GM18907 (cell line): ENCODE measurements at regions not wholly inside any gene's neighbourhood (a gene's known extent, or its start where the extent isn't known, plus 50 kb on each side); places are given as distances from the start of the nearest gene placed in this dataset.
"Not testable (repeated sequence)": the region's sequence is repeated elsewhere in the genome, so short reads cannot be mapped to it uniquely, and the experiment has no call there.

ENCODE experiments used
- ATAC-seq: cut with Tn5 transposase; IDR thresholded peaks from one replicate; pipeline ENCODE4 v1.9.1; 2021; ENCODE audit warnings: mild to moderate bottlenecking, moderate library complexity; ENCODE audit not compliant: unreplicated experiment

DNA sequence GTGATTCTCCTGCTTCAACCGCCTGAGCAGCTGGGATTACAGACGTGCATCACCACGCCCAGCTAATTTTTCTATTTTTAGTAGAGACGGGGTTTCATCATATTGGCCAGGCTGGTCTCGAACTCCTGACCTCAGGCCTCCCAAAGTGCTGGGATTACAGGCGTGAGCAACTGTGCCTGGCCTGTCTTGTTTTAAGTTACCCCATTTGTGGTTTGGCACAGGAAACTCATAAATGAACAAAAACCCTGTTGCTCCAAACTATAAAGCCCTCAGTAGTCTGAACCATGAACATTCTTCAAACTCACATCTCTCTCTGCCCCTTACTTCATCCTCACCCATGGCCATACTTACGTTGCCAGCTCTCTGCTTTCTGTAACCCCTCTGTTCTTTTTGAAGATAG is 61.7 kb downstream of the RHOU start:
- ATAC-seq: not testable (repeated sequence)

DNA sequence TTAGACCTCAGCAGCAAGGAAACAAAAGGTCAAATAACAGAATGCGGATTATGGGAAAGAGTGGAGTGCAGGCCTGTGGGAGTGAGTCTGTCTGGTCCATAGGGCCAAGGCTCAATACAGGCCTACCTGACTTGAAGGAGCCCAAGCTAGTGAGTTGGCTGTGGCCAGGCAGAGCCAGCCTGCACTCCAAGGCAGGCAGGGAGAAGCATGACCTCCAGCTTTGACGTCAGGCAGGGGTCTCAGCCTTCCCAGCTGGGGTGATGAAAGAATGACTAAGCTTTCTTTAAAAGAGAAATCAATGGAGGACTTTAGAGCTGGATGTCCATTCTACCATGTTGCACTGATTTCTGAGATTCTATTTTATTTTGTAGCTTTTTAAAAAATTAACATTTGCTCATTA is 62.8 kb downstream of the RHOU start:
- no peak for ATAC-seq

DNA sequence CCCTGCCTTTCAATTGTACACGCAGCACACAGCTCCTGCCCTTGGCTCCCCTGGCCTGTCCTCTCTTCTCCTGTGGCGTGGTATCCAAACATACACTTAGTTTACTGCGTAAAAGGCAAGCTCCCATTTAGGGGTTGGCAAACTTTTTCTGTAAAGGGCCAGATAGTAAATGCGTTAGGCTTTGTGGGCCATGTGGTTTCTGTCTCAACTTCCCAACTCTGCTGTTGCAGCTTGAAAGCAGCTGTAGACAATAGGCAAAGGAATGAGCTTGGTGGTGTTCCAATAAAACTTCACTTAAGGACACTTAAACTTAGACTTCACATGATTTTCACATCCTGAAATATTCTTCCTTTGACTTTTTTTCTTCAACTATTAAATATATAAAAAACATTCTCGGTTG is 63.3 kb downstream of the RHOU start:
- no peak for ATAC-seq

DNA sequence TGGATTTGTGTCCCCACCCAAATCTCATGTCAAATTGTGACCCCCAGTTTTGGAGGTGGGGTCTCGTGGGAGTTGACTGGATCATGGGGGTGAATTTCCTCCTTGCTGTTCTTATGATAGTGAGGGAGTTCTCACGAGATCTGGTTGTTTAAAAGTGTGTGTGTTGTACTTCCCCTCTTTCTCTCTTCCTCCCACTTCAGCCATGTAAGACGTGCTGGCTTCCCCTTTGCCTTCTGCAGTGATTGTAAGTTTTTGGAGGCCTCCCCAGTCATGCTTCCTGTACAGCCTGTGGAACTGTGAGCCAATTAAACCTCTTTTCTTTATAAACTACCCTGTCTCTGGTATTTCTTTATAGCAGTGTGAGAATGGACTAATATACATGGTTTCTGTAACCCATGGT is 64.6 kb downstream of the RHOU start:
- no peak for ATAC-seq

DNA sequence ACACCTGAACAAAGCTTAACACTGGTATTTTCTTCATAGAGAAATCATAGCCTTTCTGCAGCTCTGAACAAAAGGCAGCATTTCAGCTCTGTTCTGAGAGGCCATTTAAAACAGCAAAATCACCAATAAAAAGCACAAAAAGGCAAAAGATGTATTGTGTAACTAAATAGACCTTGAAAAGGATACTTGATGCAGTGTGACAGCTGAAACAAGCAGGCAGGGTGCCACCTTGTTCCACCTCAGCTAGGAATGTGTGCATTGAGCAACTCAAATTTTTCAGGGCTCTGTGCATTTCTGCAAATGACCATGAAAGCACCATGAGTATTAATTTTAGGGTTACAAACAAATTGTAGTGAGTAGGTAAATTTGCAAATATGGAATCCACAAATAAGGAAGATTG is 65.8 kb downstream of the RHOU start:
- no peak for ATAC-seq

DNA sequence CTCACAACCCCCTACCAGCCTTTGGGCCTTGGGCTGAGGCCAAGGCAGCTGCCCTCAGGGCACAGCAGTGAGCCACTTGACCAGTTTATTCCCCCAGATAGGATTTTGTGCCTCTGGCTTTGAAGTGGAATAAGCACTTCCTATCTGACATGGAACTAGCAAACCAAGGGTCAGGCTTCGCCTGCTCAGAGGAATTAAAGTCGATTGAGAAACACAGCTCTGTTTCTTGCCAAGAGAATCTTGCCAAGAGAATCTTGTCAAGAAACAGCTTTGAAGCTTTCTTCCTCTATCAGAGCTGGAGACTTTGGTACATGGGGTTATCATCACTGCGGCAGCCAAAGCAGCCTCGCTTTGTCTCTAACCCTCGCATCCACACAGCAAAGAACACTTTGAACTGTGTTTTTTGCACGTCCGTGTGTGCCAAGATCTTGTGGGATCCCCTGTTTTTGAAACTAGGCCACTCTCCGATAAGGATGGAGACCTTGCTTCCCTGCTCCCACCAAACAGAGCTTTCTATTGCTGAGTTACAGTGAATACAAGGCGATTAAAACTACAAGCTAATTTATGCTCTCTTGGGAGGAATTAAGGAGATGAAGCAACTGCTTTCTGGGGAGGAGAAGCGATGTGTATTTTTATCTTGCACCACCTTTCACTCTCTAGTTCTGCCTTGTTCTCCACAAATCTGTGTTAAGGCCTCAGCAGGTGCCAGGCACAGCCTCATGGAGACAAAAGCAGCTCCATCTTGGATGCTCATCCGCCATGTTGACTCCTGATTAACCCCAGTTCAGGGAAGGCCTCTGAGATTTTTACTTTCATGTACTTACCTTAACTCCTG is 67.3 kb downstream of the RHOU start:
- no peak for ATAC-seq

DNA sequence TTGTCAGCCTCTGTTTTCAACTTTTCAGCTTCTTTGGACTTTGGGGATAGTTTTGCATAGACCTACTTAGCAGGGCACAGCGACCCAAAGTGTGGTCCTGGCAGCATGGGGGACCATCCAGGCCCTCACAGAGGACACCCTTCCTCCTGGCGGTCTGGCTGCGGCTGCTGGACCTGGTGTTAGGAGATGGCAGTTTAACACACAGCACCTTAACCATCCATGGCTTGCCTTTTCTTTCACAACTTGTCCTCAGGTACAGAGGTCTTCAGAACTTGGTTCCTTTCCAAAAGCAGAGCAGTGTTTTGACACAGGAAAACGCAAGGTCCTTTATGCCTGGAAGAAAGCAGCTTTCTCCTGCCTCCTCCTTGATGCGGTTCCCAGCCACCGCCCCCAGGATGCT is 68.1 kb downstream of the RHOU start:
- ATAC-seq: no peak

DNA sequence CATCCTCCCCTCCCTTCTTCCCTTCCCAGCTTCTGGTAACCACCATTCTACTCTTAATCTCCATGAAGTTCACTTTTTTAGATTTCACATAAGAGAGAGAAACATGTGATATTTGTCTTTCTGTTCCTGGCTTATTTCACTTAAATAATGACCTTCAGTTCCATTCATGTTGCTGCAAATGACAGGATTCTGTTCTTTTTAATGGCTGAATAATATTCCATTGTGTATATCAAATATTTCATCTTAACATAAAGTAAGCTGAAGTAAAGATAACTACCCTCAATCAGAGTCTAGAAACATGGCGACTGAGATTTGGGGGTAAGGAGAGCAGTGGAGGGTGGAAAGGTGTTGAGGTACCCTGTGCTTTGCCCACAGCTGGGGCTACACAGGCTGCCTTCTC is 68.9 kb downstream of the RHOU start:
- no peak for ATAC-seq

DNA sequence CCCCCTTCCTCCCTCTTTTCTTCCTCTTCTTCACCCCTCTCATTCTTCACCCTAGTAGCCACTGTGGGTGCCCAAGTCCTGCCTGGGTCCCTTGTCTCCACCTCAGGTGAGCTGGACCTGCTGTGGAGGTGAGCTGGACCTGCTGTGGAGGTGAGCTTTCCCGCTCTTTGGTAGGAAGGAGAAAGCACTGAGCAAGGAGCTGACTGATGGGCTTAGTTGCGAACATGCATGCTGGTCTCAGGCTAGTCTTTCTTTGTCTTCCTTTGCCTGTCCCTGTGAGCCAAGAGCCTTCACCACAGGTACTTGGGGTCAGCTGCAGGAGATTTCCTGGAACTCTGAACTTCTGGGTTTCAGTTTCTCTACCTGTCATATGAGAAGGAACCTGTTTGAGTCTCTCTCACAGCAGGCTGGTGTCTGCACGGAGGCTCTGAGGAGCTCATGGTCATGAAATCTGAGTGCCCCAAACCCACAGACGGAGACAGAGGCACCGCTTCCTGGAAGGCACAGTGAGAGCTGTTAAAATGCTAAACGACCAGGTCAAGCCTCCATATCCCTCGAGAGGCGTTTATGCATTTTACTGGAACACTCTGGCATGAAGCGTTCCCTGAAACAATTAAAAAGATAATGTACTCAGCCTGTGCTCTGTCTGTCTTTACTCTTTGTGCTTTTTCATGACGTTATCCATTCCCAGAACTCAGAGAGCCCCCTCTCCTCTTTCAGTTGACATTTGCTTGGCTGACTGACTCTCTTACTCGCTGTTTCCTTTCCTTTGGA is 69.5 kb downstream of the RHOU start:
- no peak for ATAC-seq

DNA sequence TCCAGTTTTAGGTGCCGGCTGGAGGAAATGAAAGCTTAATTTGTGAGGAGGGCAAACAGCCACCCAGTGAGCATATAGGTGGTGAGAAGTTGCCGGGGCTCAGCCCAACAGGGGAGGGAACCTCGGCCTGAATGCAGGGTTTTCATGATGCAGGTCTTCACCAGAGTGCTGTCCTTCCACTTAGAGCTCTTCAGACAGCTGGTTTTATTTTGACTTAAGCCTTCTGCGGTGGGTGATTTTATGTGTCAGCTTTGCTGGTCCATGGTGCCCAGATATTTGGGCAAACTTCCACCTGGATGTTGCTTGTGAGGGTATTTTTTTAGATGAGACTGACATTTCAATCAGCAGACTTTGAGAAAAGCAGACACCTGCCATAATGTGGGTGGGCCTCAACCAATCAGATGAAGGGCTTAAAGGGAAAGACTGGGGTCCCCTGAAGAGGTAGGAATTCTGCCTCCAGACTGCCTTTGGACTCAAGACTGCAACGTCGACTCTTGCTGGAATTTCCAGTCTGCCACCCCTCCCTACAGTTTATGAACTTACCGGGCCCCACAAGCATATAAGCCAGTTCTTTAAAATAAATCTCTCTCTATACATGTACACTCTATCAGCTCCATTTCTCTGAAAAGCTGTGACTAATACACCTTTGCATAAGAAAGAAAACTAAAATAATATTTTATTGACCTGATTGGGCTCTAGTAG is 72.8 kb downstream of the RHOU start:
- ATAC-seq: peak; percentile 48

DNA sequence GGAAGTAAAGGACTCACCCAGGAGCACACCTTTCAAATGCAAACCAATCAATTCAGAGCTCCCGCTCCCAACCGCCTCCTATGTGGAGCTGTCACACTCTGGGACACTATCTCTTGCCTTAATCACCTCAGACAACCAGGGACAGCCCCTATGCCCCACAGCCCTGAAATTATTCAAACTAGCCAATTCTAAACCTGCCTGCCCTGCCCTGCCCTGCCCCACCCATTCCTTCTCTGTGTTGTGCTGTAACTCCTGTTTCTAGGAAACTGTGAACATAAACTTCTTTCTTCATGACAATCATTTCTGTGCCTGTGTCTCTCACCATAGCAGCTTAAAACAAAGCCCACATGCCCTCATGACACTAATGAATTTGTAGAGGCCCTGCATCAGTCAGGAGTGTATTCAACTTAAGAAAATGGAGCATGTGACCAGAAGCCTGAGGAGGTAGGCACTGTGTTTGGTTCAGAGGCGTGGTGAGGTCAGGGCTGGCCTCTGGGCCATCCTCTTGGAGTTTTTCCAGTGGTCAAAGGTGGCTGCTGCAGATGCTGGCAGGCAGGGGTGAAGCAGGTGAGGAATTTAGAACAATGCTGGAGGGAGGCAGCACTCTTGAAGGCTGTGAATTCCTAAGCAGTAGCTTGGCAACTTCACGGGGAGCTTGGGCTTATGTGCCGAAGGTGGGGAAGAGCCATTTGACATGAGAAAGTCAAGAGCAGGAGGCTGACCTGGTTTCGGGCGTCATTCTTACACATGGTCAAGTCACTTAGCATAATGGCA is 74.5 kb downstream of the RHOU start:
- no peak for ATAC-seq

DNA sequence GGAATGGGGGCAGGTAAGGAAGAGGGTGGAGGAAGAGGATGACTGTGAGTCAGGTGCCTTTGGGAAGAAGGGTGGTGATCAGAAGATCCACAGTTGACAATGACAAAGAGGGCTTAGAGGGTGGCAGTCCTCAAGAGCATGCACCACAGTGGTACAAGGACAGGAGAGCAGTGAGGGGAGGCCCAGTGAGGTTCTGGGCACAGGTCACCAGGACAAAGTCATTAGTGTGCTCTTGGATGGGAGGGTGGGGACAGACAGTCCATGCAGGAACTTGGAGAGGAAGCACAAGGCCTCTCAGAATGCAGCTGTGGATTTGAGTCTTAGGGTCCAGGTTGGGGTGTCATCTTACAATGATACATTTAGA is 75.1 kb downstream of the RHOU start:
- no peak for ATAC-seq

DNA sequence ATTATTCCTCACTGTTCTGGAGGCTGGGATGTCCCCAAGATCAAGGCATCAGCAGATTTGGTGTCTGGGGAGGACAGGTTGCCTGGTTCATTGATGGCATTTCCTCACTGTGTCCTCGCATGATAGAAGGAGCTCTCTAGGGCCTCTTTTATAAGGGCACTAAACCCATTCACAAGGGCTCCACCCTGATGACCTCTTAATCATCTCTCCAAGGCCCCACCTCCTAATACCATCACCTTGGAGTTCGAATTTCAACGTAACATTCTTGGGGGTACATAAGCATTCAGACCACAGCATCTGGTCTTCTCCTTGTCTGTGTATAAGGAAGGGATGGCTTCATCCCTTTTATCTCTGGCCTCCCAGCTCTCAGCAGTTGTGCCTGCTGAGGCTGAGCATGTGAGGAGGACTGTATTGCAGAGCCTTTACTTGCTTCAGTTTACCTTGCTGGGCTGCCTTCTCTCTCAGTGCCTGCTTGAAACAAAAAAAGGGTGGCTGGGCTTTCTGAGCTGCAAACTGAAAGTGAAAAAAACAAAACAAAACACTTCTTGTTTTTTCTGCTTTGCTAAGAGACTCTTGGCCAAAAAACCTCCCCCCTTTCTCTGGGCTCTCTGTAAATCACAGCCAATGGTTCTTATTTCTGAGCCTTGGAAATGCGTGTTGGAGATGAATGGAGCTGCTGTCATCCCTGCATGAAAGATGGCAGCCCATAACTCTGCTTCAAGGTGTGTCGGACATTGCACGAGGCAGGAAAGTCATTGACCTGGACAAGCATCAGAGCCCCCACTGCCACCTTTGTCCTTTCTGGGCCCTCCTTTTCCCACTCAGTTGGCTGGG is 75.8 kb downstream of the RHOU start:
- ATAC-seq: peak; percentile 58

DNA sequence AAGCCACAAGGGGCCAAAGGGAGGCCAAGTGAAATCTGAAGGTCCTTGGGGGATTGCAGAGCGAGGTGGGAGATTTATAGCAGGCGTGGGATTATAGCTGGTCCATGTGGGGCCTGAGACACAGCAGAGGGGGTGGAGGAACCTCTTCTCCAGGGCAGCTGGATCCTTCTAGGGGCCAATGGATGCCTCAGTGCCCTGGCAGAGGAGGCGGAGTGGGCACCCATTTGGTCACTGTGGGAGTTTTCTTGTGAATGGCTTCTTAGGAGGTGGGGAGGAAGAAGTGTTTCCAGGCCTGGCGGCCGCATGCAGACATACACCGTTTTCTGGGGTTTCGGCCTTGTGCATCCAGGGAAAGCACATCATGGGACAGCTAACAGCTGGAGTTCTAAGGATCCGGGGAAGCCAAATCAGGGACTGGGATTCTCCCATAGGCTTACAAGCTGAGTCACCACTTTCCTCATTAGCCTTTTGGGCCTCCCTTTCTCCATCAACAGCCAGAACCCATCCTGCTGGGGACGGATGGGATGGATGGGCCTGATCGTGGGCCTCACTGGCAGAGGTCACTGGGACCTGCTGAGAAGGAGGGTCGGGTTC is 76.5 kb downstream of the RHOU start:
- no peak for ATAC-seq

DNA sequence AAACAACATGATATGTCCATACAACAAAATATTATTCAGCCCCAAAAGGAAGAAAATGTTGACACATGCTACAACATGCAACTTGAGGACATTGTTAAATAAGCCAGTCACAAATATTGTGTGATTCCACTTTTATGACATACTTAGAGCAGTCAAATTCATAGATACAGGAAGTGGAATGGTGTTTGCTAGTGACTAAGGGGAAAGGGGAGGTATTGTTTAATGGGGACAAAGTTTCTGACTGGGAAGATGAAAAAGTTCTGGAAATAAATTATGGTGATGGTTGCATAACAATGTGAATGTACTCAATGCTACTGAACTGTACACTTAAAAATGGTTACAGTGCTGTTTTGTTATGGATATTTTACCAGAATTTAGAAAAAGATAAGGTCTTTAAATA is 77.7 kb downstream of the RHOU start:
- no peak for ATAC-seq

DNA sequence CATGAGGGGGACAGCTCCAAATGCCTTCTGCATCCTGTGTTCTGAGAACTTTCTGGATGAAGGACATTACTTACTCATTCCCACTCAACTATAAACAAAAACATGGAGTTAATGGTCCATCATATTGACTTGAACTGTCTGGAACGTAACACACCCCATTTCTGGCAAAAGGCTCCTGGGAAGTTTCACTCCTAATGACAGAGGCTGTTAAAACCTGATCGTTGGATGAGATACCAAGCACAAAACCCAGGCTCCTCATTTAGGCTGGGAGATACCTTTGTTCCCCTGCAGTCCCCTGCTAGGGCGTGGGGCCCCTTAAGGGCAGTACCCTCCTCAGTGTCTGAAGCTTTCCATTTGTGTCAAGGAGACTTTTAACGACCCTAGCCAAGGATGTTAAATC is 78.9 kb downstream of the RHOU start:
- ATAC-seq: no peak

DNA sequence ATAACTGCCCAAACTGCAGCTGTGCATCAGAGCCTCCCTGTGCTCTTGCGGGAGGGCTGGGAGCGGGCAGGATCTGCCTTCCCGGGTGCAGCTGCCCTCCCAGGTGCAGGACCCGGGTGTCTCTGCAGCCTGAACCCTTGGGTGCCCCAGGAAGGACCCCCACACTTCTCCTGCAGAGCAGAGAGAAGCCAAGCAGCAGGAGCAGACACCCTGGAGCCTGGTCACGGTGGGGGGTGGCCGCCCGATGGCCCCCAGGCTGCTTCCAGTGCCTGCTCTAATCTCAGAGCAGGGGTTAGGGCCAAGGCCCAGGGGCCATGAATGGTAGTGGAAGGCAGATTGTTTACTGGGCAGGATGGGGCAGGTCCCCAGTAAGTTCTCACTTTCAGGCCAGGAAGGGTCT is 83.0 kb downstream of the RHOU start:
- ATAC-seq: no peak

DNA sequence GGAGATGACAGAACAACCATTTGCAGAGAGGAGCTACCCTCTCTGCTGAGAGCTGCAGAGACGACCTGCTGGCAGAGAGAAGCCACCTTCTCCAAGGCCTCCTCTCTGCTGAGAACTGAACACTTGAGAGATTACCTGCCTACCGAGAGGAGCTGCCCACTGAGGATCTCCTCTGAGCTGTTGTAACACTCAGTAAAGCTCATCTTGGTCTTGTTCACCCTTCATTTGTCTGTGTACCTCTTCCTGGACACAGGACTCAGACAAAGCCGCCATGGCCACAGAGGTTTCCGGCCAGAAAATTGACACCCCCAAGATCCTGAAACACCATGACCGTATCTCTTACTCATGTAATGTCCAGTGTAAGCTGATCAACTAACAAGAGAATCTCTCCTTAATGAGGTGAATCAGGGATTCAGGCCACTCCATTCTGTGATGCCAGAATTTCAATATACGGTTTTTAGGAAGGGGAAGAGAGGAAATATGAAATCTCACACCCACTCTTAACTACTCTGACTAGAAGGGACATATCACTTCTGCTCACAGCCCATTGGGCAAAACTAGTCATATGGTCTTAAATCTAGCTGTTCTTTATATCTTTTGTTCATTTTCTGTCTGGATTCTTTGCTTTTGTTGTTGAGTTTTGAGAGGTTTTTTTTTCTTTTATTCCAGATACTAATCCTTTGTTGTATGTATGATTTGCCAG is 83.8 kb downstream of the RHOU start:
- ATAC-seq: no peak

DNA sequence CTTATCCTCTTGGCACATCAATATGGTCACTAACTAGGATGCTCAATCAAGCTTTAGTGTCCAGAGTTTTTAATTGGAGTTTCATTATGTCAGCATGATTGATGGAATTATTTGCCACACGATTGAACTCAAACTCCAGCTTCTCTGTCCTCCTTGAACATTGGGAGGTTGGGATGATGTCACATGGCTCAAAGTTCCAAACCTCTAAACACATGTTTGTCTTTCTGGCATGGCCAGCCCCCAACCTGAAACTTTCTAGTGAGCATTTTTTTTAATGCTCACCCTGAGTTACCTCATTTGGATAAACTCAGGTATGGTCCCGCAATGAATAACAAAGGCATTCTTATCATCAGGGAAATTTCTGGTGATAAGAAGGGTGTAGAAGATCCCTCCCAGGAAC is 86.0 kb downstream of the RHOU start:
- ATAC-seq: no peak
